ENCODE measurements at regions not wholly inside any gene's neighbourhood (a gene's known extent, or its start where the extent isn't known, plus 50 kb on each side); places are given as distances from the start of the nearest gene placed in this dataset.
A peak's percentile ranks its signal among the peaks of the same experiment; 100 is the strongest.

- intact Hi-C loops (cut with micrococcal nuclease; ENCODE audit: unreplicated experiment): no loop called here
- no TSS peak for BruUV-seq (replicated peaks)
- in situ Hi-C loops (cut with HindIII; ENCODE audit: low pct_unique_long_range_greater_than_20kb, low sequenced_read_pairs): no loop called here
- no peaks in the 10 kb centered on the region for H3K36me3 ChIP-seq (ENCODE audit: control insufficient read depth, insufficient read depth, low read length)
- H3K9me3 ChIP-seq (ENCODE audit: control insufficient read depth, insufficient read depth, low read depth, low read length): no peaks in the 10 kb centered on the region
- POLR2A ChIA-PET: no interaction called here
- CTCF ChIA-PET: no interaction called here
- ATAC-seq (no peak), DNase-seq (ENCODE audit: low read depth, low spot score) (no peak)
- no peak overlapping the region for H3K4me3 ChIP-seq (ENCODE audit: low read depth in 2 of 2, low read length in 2 of 2)
- no peak overlapping the region for H3K27ac ChIP-seq (ENCODE audit: low read length)
- no peaks in the 10 kb centered on the region for H3K27me3 ChIP-seq (ENCODE audit: control insufficient read depth, insufficient read depth, low read length)
- TF ChIP-seq POLR2AphosphoS5 (IDR thresholded peaks at IDR 0.05; ENCODE audit: low read depth, low read length): no peak
- TF ChIP-seq REST (IDR thresholded peaks at IDR 0.05; ENCODE audit: insufficient read depth in 1 of 2, low read depth in 2 of 2, low read length in 1 of 2): no peak
- TF ChIP-seq SIN3A (IDR thresholded peaks at IDR 0.05; ENCODE audit: borderline replicate concordance, insufficient read depth, low read depth, low read length): no peak
- no peak for TF ChIP-seq CTCF (IDR thresholded peaks at IDR 0.05)
- no peak for TF ChIP-seq TCF7L2 (IDR thresholded peaks at IDR 0.05; ENCODE audit: low read depth, low read length)
- no peaks in the 10 kb centered on the region for H3K4me1 ChIP-seq (ENCODE audit: control insufficient read depth, insufficient read depth, low read length)
Observed at GRCh38 chr10:90350122-90350521, 507.7 kb downstream of the HTR7 start.

GRCh38 chr10:90352288-90352687, 505.6 kb downstream of the HTR7 start:
- TF ChIP-seq REST (IDR thresholded peaks at IDR 0.05; ENCODE audit: insufficient read depth in 1 of 2, low read depth in 2 of 2, low read length in 1 of 2) (peak; percentile 62 to 76; a peak in 3 of 4 replicates), POLR2AphosphoS5 (IDR thresholded peaks at IDR 0.05; ENCODE audit: low read depth, low read length) (no peak)
- DNase-seq (ENCODE audit: low read depth, low spot score) (no peak), ATAC-seq (no peak)
- no peak overlapping the region for H3K4me3 ChIP-seq (ENCODE audit: low read depth in 2 of 2, low read length in 2 of 2)
- H3K4me1 ChIP-seq (ENCODE audit: control insufficient read depth, insufficient read depth, low read length): no peaks in the 10 kb centered on the region
- no peaks in the 10 kb centered on the region for H3K9me3 ChIP-seq (ENCODE audit: control insufficient read depth, insufficient read depth, low read depth, low read length)
- no TSS peak for BruUV-seq (replicated peaks)
- intact Hi-C loops (cut with micrococcal nuclease; ENCODE audit: unreplicated experiment) (no loop called here), in situ Hi-C loops (cut with HindIII; ENCODE audit: low pct_unique_long_range_greater_than_20kb, low sequenced_read_pairs) (no loop called here)
- ChIA-PET CTCF (no interaction called here), POLR2A (no interaction called here)
- no peaks in the 10 kb centered on the region for H3K27me3 ChIP-seq (ENCODE audit: control insufficient read depth, insufficient read depth, low read length)
- no peaks in the 10 kb centered on the region for H3K36me3 ChIP-seq (ENCODE audit: control insufficient read depth, insufficient read depth, low read length)
- H3K27ac ChIP-seq (ENCODE audit: low read length): no peak overlapping the region

Measured in Panc1 (cell line).